ENCODE measurements at regions not wholly inside any gene's neighbourhood (a gene's known extent, or its start where the extent isn't known, plus 50 kb on each side); places are given as distances from the start of the nearest gene placed in this dataset.

- H3K27ac ChIP-seq (replicated peaks), result no peak overlapping the region
- no peak for TF ChIP-seq GABPA (IDR thresholded peaks at IDR 0.05; ENCODE audit: low read depth)
- no peak for TF ChIP-seq POLR2AphosphoS5 (IDR thresholded peaks at IDR 0.05; ENCODE audit: low read depth)
- no peak for TF ChIP-seq SPI1 (IDR thresholded peaks at IDR 0.05; ENCODE audit: borderline replicate concordance, low read depth)
- TF ChIP-seq CTCF (IDR thresholded peaks at IDR 0.05; ENCODE audit: insufficient read depth, low read length), result no peak
- TF ChIP-seq REST (IDR thresholded peaks at IDR 0.05; ENCODE audit: insufficient replicate concordance, low read depth), result no peak
Measured at GRCh38 chr1:197850918-197851317, 51.5 kb upstream of the C1orf53 start.

GRCh38 chr1:197850042-197850441 lies 52.4 kb upstream of the C1orf53 start:
- no peak for DNase-seq (ENCODE audit: low read depth in 1 of 2, low spot score in 1 of 2)
- TF ChIP-seq REST (IDR thresholded peaks at IDR 0.05; ENCODE audit: insufficient replicate concordance, low read depth) (no peak), SPI1 (IDR thresholded peaks at IDR 0.05; ENCODE audit: borderline replicate concordance, low read depth) (no peak), POLR2AphosphoS5 (IDR thresholded peaks at IDR 0.05; ENCODE audit: low read depth) (no peak), CTCF (IDR thresholded peaks at IDR 0.05; ENCODE audit: insufficient read depth, low read length) (no peak), GABPA (IDR thresholded peaks at IDR 0.05; ENCODE audit: low read depth) (no peak)
- Histone ChIP-seq H3K4me3 (replicated peaks; ENCODE audit: insufficient read depth, low read length) (no peak overlapping the region), H3K27ac (replicated peaks) (no peak overlapping the region), H3K27me3 (ENCODE audit: insufficient read depth, poor library complexity, severe bottlenecking) (no peaks in the 10 kb centered on the region)

More at GRCh38 chr1:197850918-197851317, 51.5 kb upstream of the C1orf53 start:
- Histone ChIP-seq H3K27me3 (ENCODE audit: insufficient read depth, poor library complexity, severe bottlenecking) (no peaks in the 10 kb centered on the region), H3K4me3 (replicated peaks; ENCODE audit: insufficient read depth, low read length) (no peak overlapping the region)
- no peak for DNase-seq (ENCODE audit: low read depth in 1 of 2, low spot score in 1 of 2)

GRCh38 chr1:197848350-197848749 lies 54.1 kb upstream of the C1orf53 start:
- TF ChIP-seq GABPA (IDR thresholded peaks at IDR 0.05; ENCODE audit: low read depth), result no peak
- TF ChIP-seq CTCF (IDR thresholded peaks at IDR 0.05; ENCODE audit: insufficient read depth, low read length), result no peak
- TF ChIP-seq POLR2AphosphoS5 (IDR thresholded peaks at IDR 0.05; ENCODE audit: low read depth), result no peak
- no peak for TF ChIP-seq REST (IDR thresholded peaks at IDR 0.05; ENCODE audit: insufficient replicate concordance, low read depth)
- no peak for TF ChIP-seq SPI1 (IDR thresholded peaks at IDR 0.05; ENCODE audit: borderline replicate concordance, low read depth)
- Histone ChIP-seq H3K27me3 (ENCODE audit: insufficient read depth, poor library complexity, severe bottlenecking) (no peaks in the 10 kb centered on the region), H3K4me3 (replicated peaks; ENCODE audit: insufficient read depth, low read length) (no peak overlapping the region), H3K27ac (replicated peaks) (no peak overlapping the region)
- DNase-seq (ENCODE audit: low read depth in 1 of 2, low spot score in 1 of 2), result no peak
